B cell (primary cell): ENCODE measurements at regions not wholly inside any gene's neighbourhood (a gene's known extent, or its start where the extent isn't known, plus 50 kb on each side); places are given as distances from the start of the nearest gene placed in this dataset.

Experiments
- ATAC-seq: fragments of 200-7000 bp; cut with Tn5 transposase; one replicate; pipeline ENCODE4 v1.10.0; 2021; ENCODE audit warnings: low read depth, mild to moderate bottlenecking, moderate number of reproducible peaks, moderate library complexity
- CTCF ChIA-PET: fragments of 350-600 bp; sonication (Branson Sonifier 250); formaldehyde crosslinking; loops from one replicate; lab custom pipeline; 2021; ENCODE audit warnings: antibody characterized with exemption, inconsistent platforms; lab: Charles Lee
- POLR2A ChIA-PET: fragments of 350-600 bp; sonication (Branson Sonifier 250); formaldehyde crosslinking; loops from one replicate; lab custom pipeline; 2021; ENCODE audit warnings: antibody characterized with exemption; lab: Charles Lee
- DNase-seq: peaks from one replicate; pipeline ENCODE4 v3.0.0; 2013
- H2AFZ ChIP-seq: 2 replicates; pipeline ENCODE4 v1.6.1; 2012; ENCODE audit warnings: mild to moderate bottlenecking, low read depth, low read length; ENCODE audit not compliant: insufficient read depth, poor library complexity, severe bottlenecking
- H3K27ac ChIP-seq, 2 donors: 1 replicate in 1 of 2; 2 replicates in 1 of 2; pipeline ENCODE4 v1.5.1; 2012 to 2013; ENCODE audit warnings: low read length in 2 of 2, mild to moderate bottlenecking in 2 of 2, moderate library complexity in 1 of 2
- H3K27me3 ChIP-seq, 4 experiments: fragments of 200-600 bp in 1 of 4; sonication (generic) in 1 of 4; replicated peaks in 1 of 4; 1 replicate in 2 of 4; 2 replicates in 2 of 4; pipeline versions ENCODE4 v1.6.1 to v1.7.0; 2013 to 2016; ENCODE audit warnings: low read length in 3 of 4, mild to moderate bottlenecking in 2 of 4, mixed read lengths in 1 of 4, moderate library complexity in 1 of 4; ENCODE audit not compliant: insufficient read depth in 4 of 4, control insufficient read depth in 3 of 4; ENCODE audit errors: control extremely low read depth in 1 of 4
- H3K36me3 ChIP-seq, 2 experiments: replicated peaks in 1 of 2; 1 replicate in 1 of 2; 2 replicates in 1 of 2; pipeline versions ENCODE4 v1.6.1 to v1.7.1; 2013; ENCODE audit warnings: low read length in 1 of 2; ENCODE audit not compliant: insufficient read depth in 2 of 2, control insufficient read depth in 1 of 2; ENCODE audit errors: control extremely low read depth in 1 of 2, extremely low read depth in 1 of 2
- H3K4me1 ChIP-seq, 2 donors: fragments of 200-600 bp in 1 of 2; sonication (generic) in 1 of 2; 1 replicate in 1 of 2; 2 replicates in 1 of 2; pipeline versions ENCODE4 v1.5.1 to v1.6.1; 2013 to 2017; ENCODE audit warnings: low read length in 2 of 2; ENCODE audit not compliant: control insufficient read depth in 2 of 2, insufficient read depth in 2 of 2
- H3K4me2 ChIP-seq: replicated peaks from 2 replicates; pipeline ENCODE3; 2012; ENCODE audit warnings: mild to moderate bottlenecking, low read depth, low read length; ENCODE audit not compliant: poor library complexity, severe bottlenecking
- H3K4me3 ChIP-seq, 5 experiments: fragments of 200-600 bp in 1 of 5; sonication (generic) in 1 of 5; 1 replicate in 3 of 5; 2 replicates in 2 of 5; pipeline versions ENCODE4 v1.5.1 to v1.7.0; 2011 to 2016; ENCODE audit warnings: low read length in 4 of 5, mild to moderate bottlenecking in 4 of 5, low read depth in 2 of 5, control low read depth in 1 of 5, moderate library complexity in 1 of 5; ENCODE audit not compliant: insufficient read depth in 1 of 5; ENCODE audit errors: control extremely low read depth in 1 of 5, extremely low read depth in 1 of 5
- H3K79me2 ChIP-seq: fragments of 200-600 bp; sonication (generic); one replicate; pipeline ENCODE4 v1.6.0; 2016; ENCODE audit warnings: low read length; ENCODE audit not compliant: control insufficient read depth, insufficient read depth
- H3K9ac ChIP-seq: fragments of 200-600 bp; sonication (generic); 2 replicates; pipeline ENCODE4 v1.6.1; 2017; ENCODE audit warnings: mild to moderate bottlenecking, low read length, moderate library complexity
- H3K9me3 ChIP-seq, 3 donors: one replicate each; pipeline versions ENCODE4 v1.6.1 to v1.7.1; 2013; ENCODE audit warnings: low read length in 2 of 3; ENCODE audit not compliant: control insufficient read depth in 2 of 3, insufficient read depth in 1 of 3; ENCODE audit errors: control extremely low read depth in 1 of 3
- H4K20me1 ChIP-seq: 2 replicates; pipeline ENCODE4 v1.6.0; 2012; ENCODE audit warnings: mild to moderate bottlenecking, low read length; ENCODE audit not compliant: insufficient read depth, control insufficient read depth, poor library complexity, severe bottlenecking
- H3K27ac Mint-ChIP-seq: one replicate; pipeline ENCODE4 v1.8.0; 2021; ENCODE audit warnings: mixed read lengths
- H3K27me3 Mint-ChIP-seq: one replicate; pipeline ENCODE4 v1.8.0; 2021; ENCODE audit warnings: mixed read lengths
- H3K4me1 Mint-ChIP-seq: one replicate; pipeline ENCODE4 v1.8.0; 2021; ENCODE audit warnings: mixed read lengths
- H3K4me3 Mint-ChIP-seq: one replicate; pipeline ENCODE4 v1.8.0; 2021; ENCODE audit warnings: mixed read lengths
- H3K9me3 Mint-ChIP-seq: one replicate; pipeline ENCODE4 v1.8.0; 2022; ENCODE audit warnings: mixed read lengths; ENCODE audit not compliant: insufficient read depth
- CTCF ChIP-seq: fragments of 200-600 bp; IDR thresholded peaks from one replicate; pipeline ENCODE4 v1.8.0; 2022; ENCODE audit warnings: antibody characterized with exemption, mild to moderate bottlenecking
- EZH2 ChIP-seq: IDR thresholded peaks from 2 replicates; pipeline ENCODE4 v1.6.1; 2012; ENCODE audit warnings: borderline replicate concordance, low read depth, mild to moderate bottlenecking, moderate library complexity, low read length; ENCODE audit not compliant: insufficient read depth, poor library complexity, severe bottlenecking
- WGBS: methylation state at CpG from one replicate; pipeline ENCODE4 v1.1.5; 2013; ENCODE audit warnings: missing lambda C conversion rate; ENCODE audit not compliant: insufficient coverage; 5-methylcytosine and 5-hydroxymethylcytosine counted together
- intact Hi-C: fragments of 100-400 bp; cut with micrococcal nuclease; formaldehyde crosslinking; loops from one replicate; pipeline ENCODE4 v1.10.0; 2022

- no peak overlapping the region for H3K9ac ChIP-seq
- H3K79me2 ChIP-seq: no peaks in the 10 kb centered on the region
- H3K36me3 ChIP-seq: no peaks in the 10 kb centered on the region
- Mint-ChIP-seq H3K27me3 (no peaks in the 10 kb centered on the region), H3K27ac (peak overlapping the region; percentile 10), H3K4me1 (peaks cover 23% of the 10 kb centered on the region), H3K9me3 (no peaks in the 10 kb centered on the region), H3K4me3 (no peak overlapping the region)
- ATAC-seq (peak; percentile 41), DNase-seq (peak; percentile 13)
- CTCF ChIA-PET: no interaction called here
- TF ChIP-seq CTCF: no peak
- no peak for TF ChIP-seq EZH2
- intact Hi-C loops: no loop called here
- POLR2A ChIA-PET: no interaction called here
- no CpG with 5 or more reads among the region's 3 CpGs for WGBS
- no peaks in the 10 kb centered on the region for H4K20me1 ChIP-seq
- no peak overlapping the region for H3K4me3 ChIP-seq
- H3K9me3 ChIP-seq: no peaks in the 10 kb centered on the region
- peak overlapping the region; percentile 49 for H2AFZ ChIP-seq
- H3K4me1 ChIP-seq: peaks cover 2 to 20% of the 10 kb centered on the region in 2 donors
- no peaks in the 10 kb centered on the region for H3K27me3 ChIP-seq
- no peak overlapping the region for H3K4me2 ChIP-seq
- no peak overlapping the region for H3K27ac ChIP-seq
These were observed 338.9 kb upstream of the CFAP20DC start for GRCh38 chr3:59388555-59389270.

- peak overlapping the region; percentile 23 for H3K4me2 ChIP-seq
- TF ChIP-seq EZH2: no peak
- TF ChIP-seq CTCF: no peak
- no peak overlapping the region for H3K27ac ChIP-seq
- no peaks in the 10 kb centered on the region for H3K36me3 ChIP-seq
- intact Hi-C loops: loop anchor here (1.0 kb wide), 1 partner anchor 124 kb away; no protein-coding TSS in a partner anchor
- CTCF ChIA-PET: no interaction called here
- H3K79me2 ChIP-seq: no peaks in the 10 kb centered on the region
- no peaks in the 10 kb centered on the region for H3K27me3 ChIP-seq
- 71% methylated on average over 2 of the region's 5 CpGs for WGBS
- H3K9ac ChIP-seq: no peak overlapping the region
- no peaks in the 10 kb centered on the region for H3K27me3 Mint-ChIP-seq
- H3K4me3 ChIP-seq: no peak overlapping the region
- H3K4me1 Mint-ChIP-seq: peaks cover 23% of the 10 kb centered on the region
- peak; percentile 56 for ATAC-seq
- DNase-seq: peak; percentile 43
- no peaks in the 10 kb centered on the region for H3K9me3 ChIP-seq
- peaks cover 2 to 20% of the 10 kb centered on the region in 2 donors for H3K4me1 ChIP-seq
- no peaks in the 10 kb centered on the region for H4K20me1 ChIP-seq
- H3K4me3 Mint-ChIP-seq: peak overlapping the region; percentile 79
- no peaks in the 10 kb centered on the region for H3K9me3 Mint-ChIP-seq
- H2AFZ ChIP-seq: peak overlapping the region; percentile 47
- POLR2A ChIA-PET: no interaction called here
- peak overlapping the region; percentile 84 for H3K27ac Mint-ChIP-seq
These were observed 336.3 kb upstream of the CFAP20DC start for GRCh38 chr3:59386165-59386564.
